NCI-H1417 (cell line): ENCODE measurements at regions not wholly inside any gene's neighbourhood (a gene's known extent, or its start where the extent isn't known, plus 50 kb on each side); places are given as distances from the start of the nearest gene placed in this dataset.
"Not testable (repeated sequence)": the region's sequence is repeated elsewhere in the genome, so short reads cannot be mapped to it uniquely, and the experiment has no call there.

ENCODE experiments used
- DNase-seq, 3 experiments: peaks; one replicate each; lab custom pipeline; 2025; lab: John Stamatoyannopoulos, UW

DNA sequence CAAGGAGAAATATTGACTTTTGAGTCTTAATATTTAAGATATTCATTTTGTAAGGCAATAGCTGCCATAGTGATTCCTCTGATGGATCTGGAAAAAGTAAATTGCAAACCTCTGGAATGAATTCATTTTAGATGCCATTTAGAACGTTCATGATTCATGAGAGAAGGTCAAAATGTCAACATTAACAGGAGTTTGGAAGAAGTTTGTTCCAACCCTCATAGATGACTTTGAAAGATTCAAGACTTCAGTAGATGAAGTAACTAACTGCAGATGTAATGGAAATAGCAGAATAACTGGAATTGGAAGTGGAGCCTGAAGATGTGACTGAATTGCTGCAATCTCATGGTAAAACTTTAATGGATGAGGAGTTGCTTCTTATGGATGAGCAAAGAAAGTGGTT lies 100.9 kb upstream of the CCN2 start:
- DNase-seq: no peak

DNA sequence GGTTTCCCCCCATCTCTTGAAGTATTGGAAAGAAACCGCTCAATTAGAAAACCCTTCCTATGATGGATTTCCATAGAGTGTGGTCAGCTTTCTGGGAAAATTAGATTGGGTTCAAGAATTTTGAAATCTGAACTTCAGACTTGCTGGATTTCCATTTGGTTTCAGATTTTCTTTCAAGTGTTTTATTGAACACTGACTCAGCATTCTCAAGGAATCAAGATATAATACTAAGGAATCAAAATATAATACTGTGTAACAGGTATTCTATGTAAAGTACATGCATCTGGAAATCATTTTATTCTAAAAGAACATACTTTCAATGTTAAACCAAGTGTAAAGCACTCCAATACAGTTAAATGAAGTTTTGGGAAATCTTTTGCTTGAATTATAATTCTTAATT lies 94.7 kb upstream of the CCN2 start:
- DNase-seq: no peak

DNA sequence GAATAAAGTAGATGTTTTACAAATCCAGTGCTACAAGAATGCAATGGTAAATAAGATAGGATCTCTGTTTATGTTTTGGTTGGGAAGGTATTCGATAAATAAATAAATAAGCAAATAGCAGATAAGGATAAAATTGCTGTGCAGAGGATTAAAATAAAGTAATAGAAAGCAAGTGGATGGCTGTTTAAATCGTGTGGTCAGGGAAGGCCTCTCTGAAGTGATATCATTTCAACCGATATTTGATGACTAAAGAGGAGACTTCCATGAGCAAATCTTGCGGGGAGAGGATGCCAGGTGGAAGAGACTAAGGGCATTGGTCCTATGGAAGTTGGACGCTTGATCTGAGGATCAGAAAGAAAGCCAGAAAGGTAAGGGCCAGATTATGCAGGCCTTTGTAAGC lies 92.0 kb upstream of the CCN2 start:
- no peak for DNase-seq

DNA sequence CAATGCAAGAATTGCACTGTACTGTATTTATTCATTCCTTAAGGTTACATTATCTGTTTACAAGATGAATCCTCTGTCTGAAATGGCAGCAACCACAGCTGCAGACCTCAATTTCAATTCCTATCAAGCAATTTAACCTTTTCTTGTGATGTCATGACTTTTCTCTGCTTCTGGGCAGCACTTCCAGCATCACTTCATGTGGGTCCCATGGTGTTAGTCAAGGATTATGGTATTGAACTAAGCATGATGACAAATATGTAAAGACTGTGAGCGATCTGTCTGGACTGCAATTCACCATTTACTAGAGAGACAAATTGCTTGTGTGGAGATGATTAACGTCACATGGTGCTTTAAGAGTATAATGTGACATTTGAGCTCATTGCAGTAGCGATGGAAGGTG lies 90.5 kb upstream of the CCN2 start:
- DNase-seq: peak in 1 of 3 experiments; percentile 13

DNA sequence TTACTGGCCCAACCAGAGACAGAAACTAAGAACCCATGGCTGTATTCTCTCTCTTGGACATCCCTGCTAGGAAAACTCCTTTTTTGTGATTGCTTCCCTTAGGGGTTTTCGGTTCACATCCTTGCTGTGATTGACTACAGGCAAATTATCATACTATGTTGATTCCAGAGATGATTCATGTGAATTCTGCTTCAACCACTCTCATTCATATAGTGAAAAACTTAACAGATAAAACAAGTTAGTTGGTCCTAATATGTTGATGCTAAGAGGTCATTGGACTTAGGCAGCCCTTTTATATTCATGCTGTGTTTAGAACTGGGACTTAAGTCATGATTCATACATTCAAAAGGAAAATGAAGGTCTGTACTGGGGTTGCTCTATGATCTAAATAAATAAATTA lies 76.9 kb upstream of the CCN2 start:
- DNase-seq: no peak

DNA sequence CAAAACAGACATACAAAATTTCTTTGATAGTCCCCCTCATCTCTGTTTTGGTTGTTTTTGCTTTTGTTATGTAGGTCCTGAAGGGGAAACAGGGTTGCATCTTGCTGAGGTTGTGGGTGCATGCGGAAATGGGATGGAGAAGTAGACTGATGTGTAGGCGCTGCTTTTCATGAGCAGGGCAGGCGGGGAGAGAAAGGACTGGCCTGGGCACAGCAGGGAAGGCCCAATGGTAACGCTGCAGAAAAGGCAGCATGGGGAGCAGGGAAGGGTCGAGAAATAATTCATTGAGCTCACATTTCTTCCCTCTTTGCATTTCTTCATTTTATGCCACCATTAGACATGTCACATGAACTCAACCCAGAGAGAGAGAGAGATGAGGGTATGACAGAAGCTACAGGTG lies 74.3 kb upstream of the CCN2 start:
- no peak for DNase-seq

DNA sequence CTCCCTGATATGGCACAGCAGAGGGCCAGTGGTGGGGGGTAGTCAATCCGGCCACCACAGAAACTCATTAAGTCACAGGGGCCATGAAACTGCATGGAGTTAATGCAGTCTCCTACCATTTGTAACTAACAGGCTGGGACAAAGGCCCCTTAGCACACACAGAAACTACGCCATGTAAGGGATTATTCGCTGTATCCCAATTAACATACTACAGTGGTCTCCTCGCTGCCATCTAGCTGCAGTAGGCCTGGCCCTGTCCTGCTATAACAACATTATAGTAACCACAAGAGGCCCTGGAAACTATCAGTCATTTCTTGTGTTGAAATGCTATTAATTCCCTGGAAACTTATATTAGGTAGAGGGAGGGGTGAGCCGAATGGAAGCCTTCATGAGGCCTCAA lies 72.3 kb upstream of the CCN2 start:
- no peak for DNase-seq

DNA sequence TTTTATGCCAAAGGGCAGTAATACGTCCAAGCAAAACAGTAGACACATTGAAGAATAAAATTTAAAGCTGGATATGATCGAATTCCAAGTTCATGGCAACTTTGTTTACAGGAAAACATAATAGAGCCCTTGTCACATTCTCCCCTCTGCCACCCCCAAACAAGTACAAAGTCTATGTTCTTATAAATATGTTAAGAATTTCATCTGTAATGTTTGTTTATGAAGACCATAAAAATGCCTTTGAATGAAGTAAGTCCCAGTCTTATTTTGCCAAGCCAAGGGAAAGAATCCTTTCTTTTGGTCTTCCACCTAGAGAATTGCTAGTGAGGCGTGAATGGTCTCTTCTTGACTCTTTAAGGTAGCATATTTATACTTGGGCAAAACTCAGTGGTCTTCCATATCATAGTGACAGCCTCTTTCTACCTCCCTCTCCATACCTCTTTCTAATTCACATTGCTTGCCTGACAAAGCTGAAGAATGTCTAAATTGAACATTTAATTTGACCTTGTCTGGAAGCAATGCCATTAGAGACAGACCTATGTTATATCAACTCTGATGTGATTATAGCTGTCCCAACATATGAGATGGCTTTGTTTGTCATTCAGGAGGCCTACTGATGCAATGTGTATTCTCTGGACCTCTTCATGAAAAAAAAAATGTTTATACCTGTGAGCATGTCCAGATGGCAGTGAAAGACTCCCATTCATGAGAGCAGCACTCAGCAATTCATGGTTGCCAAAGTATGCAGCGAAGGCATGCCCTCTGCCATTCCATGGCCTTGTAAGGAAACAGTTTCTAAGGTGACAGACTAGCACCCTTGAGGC lies 70.6 kb upstream of the CCN2 start:
- no peak for DNase-seq

DNA sequence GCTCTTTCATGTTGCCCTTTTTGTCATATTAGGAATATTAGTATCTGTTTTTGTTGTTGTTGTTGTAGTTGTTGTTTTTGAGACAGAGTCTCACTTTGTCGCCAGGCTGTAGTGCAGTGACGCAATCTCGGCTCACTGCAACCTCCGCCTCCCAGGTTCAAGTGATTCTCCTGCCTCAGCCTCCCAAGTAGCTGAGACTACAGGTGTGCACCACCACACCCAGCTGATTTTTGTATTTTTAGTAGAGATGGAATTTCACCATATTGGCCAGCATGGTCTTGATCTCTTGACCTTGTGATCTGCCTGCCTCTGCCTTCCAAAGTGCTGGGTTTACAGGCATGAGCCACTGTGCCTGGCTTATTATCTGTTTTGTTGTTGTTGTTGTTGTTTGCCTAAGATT lies 69.7 kb upstream of the CCN2 start:
- not testable (repeated sequence) for DNase-seq

GRCh38 chr6:132020138-132020581 lies 69.0 kb upstream of the CCN2 start:
- DNase-seq: peak in 2 of 3 experiments; percentile 9 to 28

DNA sequence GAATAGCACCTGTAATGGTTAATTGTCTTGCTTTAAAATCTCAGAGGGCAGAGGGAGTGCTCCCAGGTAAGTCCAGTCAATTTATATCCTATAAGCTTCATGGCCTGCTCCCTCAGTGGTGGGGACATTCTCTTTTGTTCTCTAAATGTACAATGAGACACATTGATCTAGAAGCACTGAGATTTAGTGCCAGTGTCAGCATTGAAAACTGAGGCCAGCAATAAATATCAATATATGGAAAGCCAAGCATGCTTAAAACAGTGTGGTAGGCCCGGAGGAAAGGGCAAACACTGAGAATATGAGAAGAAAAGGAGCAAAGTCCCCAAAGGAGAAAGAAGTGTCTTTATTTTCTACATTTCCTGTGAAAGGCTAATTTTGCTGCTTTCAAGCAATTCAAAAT lies 68.4 kb upstream of the CCN2 start:
- DNase-seq: no peak

GRCh38 chr6:132017942-132018341 lies 66.8 kb upstream of the CCN2 start:
- DNase-seq: no peak

- DNase-seq: no peak
Observed at GRCh38 chr6:132016396-132016795, 65.2 kb upstream of the CCN2 start.

DNA sequence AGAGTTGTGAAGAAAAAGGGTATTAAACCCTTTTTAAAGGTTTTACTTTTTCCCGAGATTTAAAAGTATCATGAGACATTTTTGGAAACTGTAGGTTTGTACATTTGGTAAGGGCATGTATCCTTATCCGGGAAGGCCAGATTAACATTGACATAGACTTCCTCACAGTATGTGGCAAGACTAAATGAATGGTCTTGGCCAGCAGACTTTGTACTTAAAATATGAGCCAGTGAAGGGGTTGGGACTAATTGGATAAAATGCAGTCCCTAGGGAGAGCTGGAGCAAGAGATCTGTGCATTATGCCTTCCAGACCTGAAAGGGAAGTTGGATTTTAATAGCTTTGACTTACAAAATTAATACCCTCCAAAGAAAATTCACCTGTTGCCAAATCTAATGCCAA lies 60.4 kb upstream of the CCN2 start:
- DNase-seq: peak in 1 of 3 experiments; percentile 41

DNA sequence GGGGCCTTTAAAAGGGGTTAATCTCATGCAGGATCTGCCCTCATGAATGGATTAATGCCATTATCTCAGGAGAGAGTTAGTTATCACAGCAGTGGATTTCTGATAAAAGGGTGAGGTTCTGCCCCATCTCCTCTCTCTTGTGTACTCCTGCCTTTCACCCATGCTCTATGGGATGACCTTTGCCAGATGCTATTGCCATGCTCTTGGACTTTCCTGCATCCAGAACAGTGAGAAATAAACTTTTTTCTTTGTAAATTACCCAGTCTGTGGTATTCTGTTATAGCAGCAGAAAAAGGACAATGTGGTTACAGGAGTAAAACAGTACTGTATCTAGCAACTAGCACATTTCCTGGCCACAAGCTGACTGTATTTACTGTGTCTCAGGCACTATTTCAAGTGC lies 58.0 kb upstream of the CCN2 start:
- DNase-seq: no peak

DNA sequence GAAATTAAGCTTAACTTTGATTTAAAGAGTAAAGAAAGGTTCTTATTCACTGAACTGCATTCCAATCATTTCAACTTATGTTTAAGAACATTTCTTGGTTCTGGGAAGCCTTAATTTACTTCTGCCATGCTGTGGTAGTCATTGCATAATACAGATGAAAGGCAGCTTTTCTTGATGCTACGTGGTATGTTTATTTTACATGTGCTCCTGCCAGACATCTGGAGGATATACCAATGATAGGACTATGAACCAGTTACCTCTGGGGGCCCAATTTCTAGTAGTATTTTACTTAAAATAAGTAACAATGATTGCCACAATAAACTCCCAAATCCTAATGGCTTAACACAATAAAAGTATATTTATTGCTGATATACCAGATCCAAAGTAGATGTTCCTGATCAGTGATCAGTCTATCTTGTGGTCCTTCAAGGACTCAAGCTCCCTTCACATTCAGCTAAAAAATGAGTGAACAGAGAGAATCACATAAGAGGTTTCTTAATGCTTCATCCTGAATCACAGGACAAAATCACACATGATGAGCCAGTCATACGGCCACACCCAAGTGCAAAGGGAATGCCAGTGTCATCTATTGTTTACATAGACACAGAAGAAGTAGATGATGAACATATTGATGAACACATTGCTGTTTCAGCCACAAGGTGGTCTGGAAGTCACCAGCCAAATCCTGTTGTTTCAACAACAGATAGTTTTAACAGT lies 56.5 kb upstream of the CCN2 start:
- DNase-seq: no peak

DNA sequence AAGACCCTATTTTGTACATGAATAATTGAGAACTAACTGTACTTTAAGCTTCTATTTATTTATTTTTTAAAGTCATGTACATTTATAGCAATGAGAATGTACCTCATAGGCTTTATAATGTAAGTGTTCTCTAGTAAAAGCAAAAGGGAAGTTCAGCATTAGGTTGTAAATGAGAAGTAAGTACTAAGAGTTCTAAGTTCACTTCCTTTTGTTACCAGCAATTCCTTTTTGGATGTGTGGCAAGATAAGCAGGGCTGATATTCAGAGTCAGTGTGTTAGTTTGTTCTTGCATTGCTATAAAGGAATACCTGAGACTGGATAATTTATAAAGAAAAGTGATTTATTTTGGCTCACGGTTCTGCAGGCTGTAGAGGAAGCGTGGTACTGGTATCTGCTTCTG lies 54.0 kb upstream of the CCN2 start:
- DNase-seq: no peak

- no peak for DNase-seq
Observed at GRCh38 chr6:132004668-132005067, 53.5 kb upstream of the CCN2 start.

GRCh38 chr6:132003516-132004178 lies 52.5 kb upstream of the CCN2 start:
- no peak for DNase-seq
